Mesenchymal stem cell (in vitro differentiated cells and primary cell): ENCODE measurements at regions not wholly inside any gene's neighbourhood (a gene's known extent, or its start where the extent isn't known, plus 50 kb on each side); places are given as distances from the start of the nearest gene placed in this dataset.

Source experiments
- DNase-seq: peaks from one replicate; pipeline ENCODE4 v3.0.0-alpha.2; 2013
- H2AFZ ChIP-seq: one replicate; pipeline ENCODE4 v1.6.1; 2013; ENCODE audit warnings: low read depth, mild to moderate bottlenecking, control low read depth, inconsistent platforms, low read length, moderate library complexity
- H2AK5ac ChIP-seq: 2 replicates; pipeline ENCODE4 v1.6.1; 2013; ENCODE audit warnings: low read length, moderate library complexity, mild to moderate bottlenecking, inconsistent platforms; ENCODE audit not compliant: severe bottlenecking
- H2BK120ac ChIP-seq: one replicate; pipeline ENCODE4 v1.6.1; 2013; ENCODE audit warnings: low read depth, mild to moderate bottlenecking, inconsistent platforms, low read length, moderate library complexity
- H2BK12ac ChIP-seq, 2 experiments: one replicate each; pipeline ENCODE4 v1.6.1; 2013; ENCODE audit warnings: inconsistent platforms in 2 of 2, low read length in 2 of 2, mild to moderate bottlenecking in 2 of 2, moderate library complexity in 2 of 2, control low read depth in 1 of 2
- H2BK15ac ChIP-seq: one replicate; pipeline ENCODE4 v1.6.1; 2013; ENCODE audit warnings: mild to moderate bottlenecking, low read depth, inconsistent platforms; ENCODE audit not compliant: poor library complexity, severe bottlenecking
- H2BK5ac ChIP-seq: 2 replicates; pipeline ENCODE4 v1.6.1; 2013; ENCODE audit warnings: low read depth, mild to moderate bottlenecking, low read length, control low read depth, inconsistent platforms; ENCODE audit not compliant: poor library complexity, severe bottlenecking
- H3K14ac ChIP-seq, 2 experiments: one replicate each; pipeline ENCODE4 v1.6.1; 2013; ENCODE audit warnings: inconsistent platforms in 2 of 2, low read length in 2 of 2, control low read depth in 1 of 2, mild to moderate bottlenecking in 1 of 2, moderate library complexity in 1 of 2
- H3K18ac ChIP-seq, 2 experiments: one replicate each; pipeline ENCODE4 v1.6.1; 2013; ENCODE audit warnings: inconsistent platforms in 2 of 2, low read length in 2 of 2, control low read depth in 1 of 2, low read depth in 1 of 2, mild to moderate bottlenecking in 1 of 2
- H3K23ac ChIP-seq, 2 experiments: one replicate each; pipeline ENCODE4 v1.6.1; 2013; ENCODE audit warnings: inconsistent platforms in 2 of 2, low read length in 2 of 2, mild to moderate bottlenecking in 2 of 2, moderate library complexity in 2 of 2, control low read depth in 1 of 2
- H3K27ac ChIP-seq: 2 replicates; pipeline ENCODE4 v1.5.1; 2013; ENCODE audit warnings: mild to moderate bottlenecking, moderate library complexity, low read length, control low read depth, inconsistent platforms; ENCODE audit not compliant: poor library complexity, severe bottlenecking
- H3K27me3 ChIP-seq, 2 experiments: 2 replicates each; pipeline versions ENCODE4 v1.6.1 to v1.7.0; 2013; ENCODE audit warnings: low read length in 2 of 2, mild to moderate bottlenecking in 2 of 2, moderate library complexity in 2 of 2, control low read depth in 1 of 2, inconsistent platforms in 1 of 2; ENCODE audit not compliant: control insufficient read depth in 1 of 2, insufficient read depth in 1 of 2
- H3K36me3 ChIP-seq, 2 experiments: 2 replicates each; pipeline versions ENCODE4 v1.6.1 to v1.7.0; 2013; ENCODE audit warnings: low read length in 2 of 2, control low read depth in 1 of 2, inconsistent platforms in 1 of 2, low read depth in 1 of 2, mild to moderate bottlenecking in 1 of 2; ENCODE audit not compliant: insufficient read depth in 2 of 2, control insufficient read depth in 1 of 2
- H3K4ac ChIP-seq, 2 experiments: one replicate each; pipeline ENCODE4 v1.6.1; 2013; ENCODE audit warnings: inconsistent platforms in 2 of 2, low read length in 2 of 2, mild to moderate bottlenecking in 2 of 2, moderate library complexity in 2 of 2, control low read depth in 1 of 2, low read depth in 1 of 2
- H3K4me1 ChIP-seq: 2 replicates; pipeline ENCODE4 v1.6.1; 2013; ENCODE audit warnings: low read depth, low read length, control low read depth; ENCODE audit not compliant: control insufficient read depth, insufficient read depth
- H3K4me2 ChIP-seq: 2 replicates; pipeline ENCODE4 v1.6.1; 2013; ENCODE audit warnings: low read length, mild to moderate bottlenecking, inconsistent platforms; ENCODE audit not compliant: poor library complexity, severe bottlenecking
- H3K4me3 ChIP-seq, 2 experiments: 2 replicates each; pipeline versions ENCODE4 v1.5.1 to v1.7.0; 2013; ENCODE audit warnings: low read length in 2 of 2, mild to moderate bottlenecking in 2 of 2, control low read depth in 1 of 2, low read depth in 1 of 2; ENCODE audit not compliant: insufficient read depth in 1 of 2
- H3K79me1 ChIP-seq: replicated peaks from 2 replicates; pipeline ENCODE4 v1.6.1; 2013; ENCODE audit warnings: mild to moderate bottlenecking, control low read depth, low read length, inconsistent platforms; ENCODE audit not compliant: poor library complexity, severe bottlenecking
- H3K9ac ChIP-seq: 2 replicates; pipeline ENCODE4 v1.7.0; 2013; ENCODE audit warnings: mild to moderate bottlenecking, low read length, moderate library complexity
- H3K9me3 ChIP-seq: 2 replicates; pipeline ENCODE4 v1.7.0; 2013; ENCODE audit warnings: mild to moderate bottlenecking, low read length; ENCODE audit not compliant: control insufficient read depth
- H4K8ac ChIP-seq: one replicate; pipeline ENCODE4 v1.6.1; 2013; ENCODE audit warnings: inconsistent platforms, mild to moderate bottlenecking, low read length, moderate library complexity
- H4K91ac ChIP-seq: one replicate; pipeline ENCODE4 v1.6.1; 2013; ENCODE audit warnings: mild to moderate bottlenecking, low read length, inconsistent platforms
- WGBS: methylation state at CpG from one replicate; pipeline ENCODE4 v1.1.7; 2013; ENCODE audit warnings: mixed read lengths; 5-methylcytosine and 5-hydroxymethylcytosine counted together

DNA sequence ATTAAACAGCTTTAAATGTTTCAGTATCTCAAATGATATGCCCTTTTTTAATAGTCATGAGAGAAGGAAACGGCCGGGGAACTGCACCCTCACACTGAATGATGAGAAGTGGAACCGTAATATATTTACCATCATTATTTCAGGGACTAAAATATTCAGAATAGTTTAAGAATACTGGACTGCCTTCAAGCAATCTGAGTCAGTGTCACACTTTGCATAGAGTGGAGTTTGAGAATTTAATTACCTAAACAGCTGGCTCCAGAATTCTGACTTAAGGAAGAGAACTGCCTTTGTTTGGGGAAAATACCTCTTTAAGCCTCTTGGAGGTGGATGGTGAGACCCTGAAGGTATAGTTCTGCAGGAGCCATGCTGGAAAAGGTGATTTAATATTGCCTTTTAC is 135.9 kb upstream of the EPHA7 start:
- no peaks in the 10 kb centered on the region for H3K9me3 ChIP-seq
- no peak overlapping the region for H2BK12ac ChIP-seq
- H3K9ac ChIP-seq, result no peak overlapping the region
- no peak overlapping the region for H3K23ac ChIP-seq
- no peaks in the 10 kb centered on the region for H3K79me1 ChIP-seq
- H3K4me3 ChIP-seq, result no peak overlapping the region
- H3K4ac ChIP-seq, result no peak overlapping the region
- H2BK15ac ChIP-seq, result no peak overlapping the region
- H3K27ac ChIP-seq, result no peak overlapping the region
- no peak overlapping the region for H3K18ac ChIP-seq
- no peaks in the 10 kb centered on the region for H3K27me3 ChIP-seq
- H2AFZ ChIP-seq, result no peak overlapping the region
- no peaks in the 10 kb centered on the region for H3K4me1 ChIP-seq
- H4K91ac ChIP-seq, result no peak overlapping the region
- no peak overlapping the region for H2BK120ac ChIP-seq
- DNase-seq, result no peak
- H2AK5ac ChIP-seq, result no peak overlapping the region
- no peak overlapping the region for H4K8ac ChIP-seq
- H3K14ac ChIP-seq, result no peak overlapping the region
- no peak overlapping the region for H2BK5ac ChIP-seq
- H3K36me3 ChIP-seq, result no peaks in the 10 kb centered on the region
- no peak overlapping the region for H3K4me2 ChIP-seq
- WGBS, result no CpG with 5 or more reads among the region's 3 CpGs

DNA sequence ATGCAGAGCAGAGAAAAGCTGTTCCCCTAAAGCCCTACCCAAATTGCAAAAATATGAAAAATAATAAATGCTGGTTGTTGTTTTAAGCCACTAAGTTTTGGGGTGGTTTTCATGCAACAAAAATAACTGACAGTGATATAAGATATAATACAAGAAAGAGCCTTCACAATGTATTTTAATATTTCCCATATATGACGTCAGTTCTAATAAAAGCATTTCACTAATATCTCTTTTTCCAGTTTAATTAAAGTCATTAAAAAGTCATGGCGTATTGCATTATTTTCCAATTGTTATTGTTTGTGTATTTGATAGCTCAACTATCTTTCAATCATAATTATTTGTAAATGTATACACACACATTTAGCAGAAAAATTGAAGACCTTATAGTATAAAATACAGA is 134.7 kb upstream of the EPHA7 start:
- Histone ChIP-seq H2BK12ac (no peak overlapping the region), H3K14ac (no peak overlapping the region), H3K4ac (no peak overlapping the region), H2AK5ac (no peak overlapping the region), H4K91ac (no peak overlapping the region), H3K27me3 (no peaks in the 10 kb centered on the region), H3K36me3 (no peaks in the 10 kb centered on the region), H2BK5ac (no peak overlapping the region), H3K4me3 (no peak overlapping the region), H2BK120ac (no peak overlapping the region), H3K9me3 (no peaks in the 10 kb centered on the region), H2BK15ac (no peak overlapping the region), H3K79me1 (no peaks in the 10 kb centered on the region), H2AFZ (no peak overlapping the region), H3K27ac (no peak overlapping the region), H3K4me1 (no peaks in the 10 kb centered on the region), H3K18ac (no peak overlapping the region), H3K4me2 (no peak overlapping the region), H4K8ac (no peak overlapping the region), H3K23ac (no peak overlapping the region), H3K9ac (no peak overlapping the region)
- no CpG with 5 or more reads among the region's 2 CpGs for WGBS
- no peak for DNase-seq

DNA sequence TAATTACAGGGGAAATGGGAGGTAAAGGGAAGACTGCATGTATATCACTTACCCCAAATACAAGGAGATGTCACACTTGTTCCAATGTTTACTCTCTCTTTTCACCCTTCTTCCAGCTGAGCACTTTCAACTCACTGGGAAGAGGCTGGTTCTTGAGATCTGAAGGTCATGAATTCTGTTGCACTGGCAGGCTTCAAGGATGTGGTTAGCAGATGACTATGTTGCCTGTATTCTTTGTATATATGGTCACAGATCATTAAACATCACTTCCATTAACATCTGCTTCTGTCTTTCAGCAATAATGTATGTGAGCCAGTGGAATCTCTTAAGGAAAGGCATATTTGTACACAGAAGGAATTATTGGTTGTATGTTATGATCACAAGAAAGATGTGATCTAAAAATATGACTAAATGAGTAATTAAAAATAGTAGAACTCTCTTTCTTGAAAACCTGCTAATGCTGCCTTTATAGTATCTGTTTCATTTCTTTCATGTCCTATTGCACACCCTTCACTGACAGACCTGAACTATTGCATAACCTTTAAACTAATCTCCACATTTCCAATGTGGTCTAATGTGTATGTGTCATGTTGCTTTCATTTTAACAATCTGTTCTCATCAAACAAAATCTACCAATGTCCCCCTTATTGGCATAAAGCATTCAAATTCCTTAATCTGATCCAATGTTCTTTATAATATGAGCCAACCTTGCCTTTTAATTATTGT is 131.4 kb upstream of the EPHA7 start:
- no peak overlapping the region for H3K4me2 ChIP-seq
- H3K4me3 ChIP-seq, result no peak overlapping the region
- no peak overlapping the region for H3K4ac ChIP-seq
- no peaks in the 10 kb centered on the region for H3K36me3 ChIP-seq
- H2AFZ ChIP-seq, result no peak overlapping the region
- H3K4me1 ChIP-seq, result no peaks in the 10 kb centered on the region
- no peaks in the 10 kb centered on the region for H3K27me3 ChIP-seq
- H3K9ac ChIP-seq, result no peak overlapping the region
- no peaks in the 10 kb centered on the region for H3K9me3 ChIP-seq
- no peak overlapping the region for H4K91ac ChIP-seq
- no peak overlapping the region for H4K8ac ChIP-seq
- no peak overlapping the region for H2BK12ac ChIP-seq
- no peaks in the 10 kb centered on the region for H3K79me1 ChIP-seq
- no peak overlapping the region for H3K23ac ChIP-seq
- peak; percentile 78 for DNase-seq
- H3K14ac ChIP-seq, result no peak overlapping the region
- peak overlapping the region; percentile 53 for H2AK5ac ChIP-seq
- H2BK5ac ChIP-seq, result no peak overlapping the region
- H2BK15ac ChIP-seq, result no peak overlapping the region
- H2BK120ac ChIP-seq, result no peak overlapping the region
- H3K18ac ChIP-seq, result no peak overlapping the region
- peak overlapping the region; percentile 78 for H3K27ac ChIP-seq

DNA sequence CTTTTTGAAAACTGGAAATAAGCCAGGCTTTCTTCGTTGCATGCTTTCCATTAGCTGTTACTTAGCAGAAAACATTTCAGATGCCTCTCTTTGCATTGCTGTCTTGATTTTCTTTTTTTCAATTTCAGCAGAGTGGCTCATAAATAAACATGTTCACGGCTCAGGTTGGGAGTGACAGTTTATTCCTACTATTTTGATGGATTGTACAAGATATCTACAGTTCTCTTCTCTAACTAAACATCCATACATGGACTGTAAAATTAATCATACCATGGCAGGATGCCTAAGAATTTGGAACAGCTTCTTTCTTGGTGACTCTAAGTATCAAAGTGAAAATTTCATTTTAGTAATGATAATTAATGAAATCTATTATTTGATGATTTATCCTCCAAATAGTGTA is 130.5 kb upstream of the EPHA7 start:
- WGBS, result 71% methylated on average over 1 of the region's 2 CpGs
- no peak for DNase-seq

More for the DNA sequence above, 130.5 kb upstream of the EPHA7 start:
- Histone ChIP-seq H3K18ac (no peak overlapping the region), H3K9me3 (no peaks in the 10 kb centered on the region), H3K9ac (no peak overlapping the region), H3K79me1 (no peaks in the 10 kb centered on the region), H3K27me3 (no peaks in the 10 kb centered on the region), H2BK5ac (no peak overlapping the region), H3K14ac (no peak overlapping the region), H3K27ac (peak overlapping the region; percentile 78), H3K4me2 (no peak overlapping the region), H4K91ac (no peak overlapping the region), H3K36me3 (no peaks in the 10 kb centered on the region), H3K4me1 (no peaks in the 10 kb centered on the region), H2BK12ac (no peak overlapping the region), H3K4me3 (no peak overlapping the region), H2AFZ (no peak overlapping the region), H4K8ac (no peak overlapping the region), H2AK5ac (no peak overlapping the region), H3K23ac (no peak overlapping the region), H3K4ac (no peak overlapping the region), H2BK120ac (no peak overlapping the region), H2BK15ac (no peak overlapping the region)
